Pancreas (tissue), 10 donors: ENCODE measurements at regions not wholly inside any gene's neighbourhood (a gene's known extent, or its start where the extent isn't known, plus 50 kb on each side); places are given as distances from the start of the nearest gene placed in this dataset.

ENCODE experiments used
- ATAC-seq, 4 donors: fragments of 200-7000 bp; cut with Tn5 transposase; one replicate each; pipeline versions ENCODE4 v1.8.0 to v1.9.1; 2020; ENCODE audit warnings: mild to moderate bottlenecking in 4 of 4, moderate library complexity in 4 of 4
- DNase-seq, 6 donors: peaks; one replicate each; pipeline ENCODE4 v3.0.0-alpha.2; 2020
- FAIRE-seq: peaks from 2 replicates; lab custom pipeline; 2012; peaks lifted over from hg19 to GRCh38; lab: Jason Lieb, UNC
- H3K27ac ChIP-seq, 4 donors: fragments of 200-600 bp; sonication (generic); 1 replicate in 3 of 4; 2 replicates in 1 of 4; pipeline versions ENCODE4 v1.5.0 to v1.8.0; 2020
- H3K27me3 ChIP-seq, 4 donors: fragments of 200-600 bp; one replicate each; pipeline ENCODE4 v1.8.0; 2021
- H3K36me3 ChIP-seq, 3 donors: fragments of 200-600 bp; sonication (generic) in 1 of 3; one replicate each; pipeline versions ENCODE4 v1.5.0 to v1.8.0; 2020 to 2021
- H3K4me1 ChIP-seq, 3 donors: fragments of 200-600 bp; one replicate each; pipeline ENCODE4 v1.8.0; 2021
- H3K4me3 ChIP-seq, 4 donors: fragments of 200-600 bp; sonication (generic) in 2 of 4; one replicate each; pipeline versions ENCODE4 v1.5.0 to v1.8.0; 2020 to 2021
- H3K9me3 ChIP-seq, 4 donors: fragments of 200-600 bp; one replicate each; pipeline ENCODE4 v1.8.0; 2021
- CTCF ChIP-seq, 4 donors: fragments of 200-600 bp; sonication (generic) in 3 of 4; IDR thresholded peaks; one replicate each; pipeline versions ENCODE4 v1.5.0 to v1.8.0; 2021; ENCODE audit warnings: antibody characterized with exemption in 4 of 4
- WGBS, 2 donors: extraction: QIAGEN DNeasy Blood & Tissue Kit; methylation state at CpG; one replicate each; pipeline ENCODE4 v1.1.7; 2013; 5-methylcytosine and 5-hydroxymethylcytosine counted together
- intact Hi-C, 3 donors: fragments of 100-400 bp; cut with DNase I; formaldehyde crosslinking; loops; one replicate each; pipeline versions ENCODE4 v1.11.1 to v1.14.2; 2022
- donor health status: healthy with polysubstance abuse.
- donor health status: DM: no; HTN: no; CAD: no; lungs with moderate emphysema.
- donor health status: DM: no; HTN: no; CAD: no.
- donor health status: control.
- donor health status: control.
- donor health status: Bipolar disorder and iron deficiency.
- donor health status: DM: yes; HTN: yes; CAD: no.
- donor health status: DM: no; HTN: no; CAD: no.
- donor health status: DM: no; HTN: no; CAD: no.
- donor health status: DM: yes; HTN: yes; CAD: no.

GRCh38 chr1:177505905-177506590 is 335.3 kb downstream of the BRINP2 start:
- no peak overlapping the region for H3K27ac ChIP-seq
- H3K9me3 ChIP-seq, result no peaks in the 10 kb centered on the region
- no peaks in the 10 kb centered on the region for H3K4me1 ChIP-seq
- no peaks in the 10 kb centered on the region for H3K36me3 ChIP-seq
- no peaks in the 10 kb centered on the region for H3K27me3 ChIP-seq
- no peak overlapping the region for H3K4me3 ChIP-seq
- FAIRE-seq (no peak), ATAC-seq (no peak), DNase-seq (no peak)
- TF ChIP-seq CTCF (IDR thresholded peaks at IDR 0.05), result no peak
- intact Hi-C loops, result no loop called here
- WGBS, 2 donors, result 58 to 68% methylated on average over 1 of the region's 1 CpG

GRCh38 chr1:177495878-177496277 is 325.1 kb downstream of the BRINP2 start:
- FAIRE-seq, result no peak

GRCh38 chr1:177490786-177491185 is 320.0 kb downstream of the BRINP2 start:
- FAIRE-seq (no peak), ATAC-seq (no peak), DNase-seq (no peak)
- 48 to 54% methylated on average over 2 of the region's 2 CpGs for WGBS, 2 donors
- Histone ChIP-seq H3K9me3 (no peaks in the 10 kb centered on the region), H3K36me3 (no peaks in the 10 kb centered on the region), H3K4me1 (no peaks in the 10 kb centered on the region), H3K27ac (no peak overlapping the region), H3K4me3 (no peak overlapping the region), H3K27me3 (no peaks in the 10 kb centered on the region)
- intact Hi-C loops, result no loop called here
- no peak for TF ChIP-seq CTCF (IDR thresholded peaks at IDR 0.05)

More at GRCh38 chr1:177495878-177496277, 325.1 kb downstream of the BRINP2 start:
- 53 to 59% methylated on average over 2 of the region's 2 CpGs for WGBS, 2 donors
- no peak for DNase-seq
- H3K36me3 ChIP-seq, result no peaks in the 10 kb centered on the region
- no peak overlapping the region for H3K27ac ChIP-seq
- TF ChIP-seq CTCF (IDR thresholded peaks at IDR 0.05), result no peak
- intact Hi-C loops, result no loop called here
- H3K9me3 ChIP-seq, result peaks cover 0 to 4% (median 0%) of the 10 kb centered on the region in 4 donors
- ATAC-seq, result no peak
- H3K27me3 ChIP-seq, result no peaks in the 10 kb centered on the region
- no peak overlapping the region for H3K4me3 ChIP-seq
- no peaks in the 10 kb centered on the region for H3K4me1 ChIP-seq

- no peaks in the 10 kb centered on the region for H3K4me1 ChIP-seq
- no peak for TF ChIP-seq CTCF (IDR thresholded peaks at IDR 0.05)
- intact Hi-C loops, result no loop called here
- H3K9me3 ChIP-seq, result no peaks in the 10 kb centered on the region
- no peaks in the 10 kb centered on the region for H3K27me3 ChIP-seq
- FAIRE-seq, result no peak
- H3K4me3 ChIP-seq, result no peak overlapping the region
- no peak overlapping the region for H3K27ac ChIP-seq
- no peak for DNase-seq
- no peaks in the 10 kb centered on the region for H3K36me3 ChIP-seq
- no peak for ATAC-seq
- WGBS, 2 donors, result 68 to 70% methylated on average over 6 of the region's 6 CpGs
Measured at GRCh38 chr1:177490036-177490639, 319.4 kb downstream of the BRINP2 start.

GRCh38 chr1:177488722-177489121 is 318.0 kb downstream of the BRINP2 start:
- FAIRE-seq (no peak), ATAC-seq (no peak), DNase-seq (no peak)
- Histone ChIP-seq H3K36me3 (no peaks in the 10 kb centered on the region), H3K4me3 (no peak overlapping the region), H3K27me3 (no peaks in the 10 kb centered on the region), H3K27ac (no peak overlapping the region), H3K9me3 (no peaks in the 10 kb centered on the region), H3K4me1 (no peaks in the 10 kb centered on the region)
- no peak for TF ChIP-seq CTCF (IDR thresholded peaks at IDR 0.05)
- intact Hi-C loops, result no loop called here
- WGBS, 2 donors, result 22 to 29% methylated on average over 2 of the region's 2 CpGs
